ENCODE measurements at regions not wholly inside any gene's neighbourhood (a gene's known extent, or its start where the extent isn't known, plus 50 kb on each side); places are given as distances from the start of the nearest gene placed in this dataset.

DNA sequence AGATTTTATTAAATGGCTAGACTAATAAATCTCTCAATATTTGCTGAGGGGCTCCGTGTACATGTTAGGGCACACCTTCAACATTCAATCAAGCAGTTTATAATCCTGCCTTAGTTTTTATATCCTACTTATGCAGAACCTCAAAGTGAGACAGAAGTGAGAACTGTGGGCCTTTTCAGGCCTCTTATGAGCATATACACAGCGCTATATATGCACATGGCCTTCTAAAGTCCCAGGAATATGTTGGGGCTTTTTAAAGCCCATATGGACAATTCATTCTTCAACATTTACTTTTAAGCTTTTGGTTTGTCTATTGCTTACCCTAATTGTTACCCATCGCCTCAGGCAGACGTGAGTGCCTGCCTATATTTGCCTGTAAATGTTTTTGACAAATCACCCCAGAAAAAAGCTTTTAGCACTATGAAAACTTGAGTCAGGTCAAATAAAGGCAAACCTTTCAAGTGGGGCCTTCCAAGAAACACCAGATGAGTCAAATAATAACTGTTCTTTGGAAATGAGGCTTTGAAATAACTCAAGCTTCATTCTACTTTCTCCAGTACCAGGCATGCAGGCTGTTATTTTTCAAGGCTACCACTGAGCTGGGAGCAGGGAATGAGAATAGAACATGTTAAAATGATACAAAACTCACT lies 58.2 kb downstream of the ESM1 start:
- DNase-seq (ENCODE audit: low spot score): no peak

DNA sequence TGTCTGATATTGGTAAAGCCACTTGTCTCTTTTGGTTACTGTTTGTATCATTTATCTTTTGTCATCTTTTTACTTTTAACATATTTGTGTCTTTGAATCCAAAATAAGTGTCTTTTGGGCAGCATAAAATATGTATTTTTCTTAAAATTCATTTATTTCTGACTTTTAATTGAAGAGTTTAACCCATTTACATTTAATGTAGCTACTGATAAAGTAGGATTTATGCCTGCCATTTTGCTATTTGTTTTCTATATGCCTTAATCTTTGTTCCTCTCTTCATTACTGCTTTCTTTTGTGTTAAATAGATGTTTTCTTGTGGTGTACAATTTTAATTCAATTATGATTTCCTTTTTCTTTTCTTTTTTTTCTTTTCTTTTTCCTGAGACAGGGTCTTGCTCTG lies 60.9 kb downstream of the ESM1 start:
- no peak for DNase-seq (ENCODE audit: low spot score)

GRCh38 chr5:54917323-54917722 lies 68.1 kb downstream of the ESM1 start:
- no peak for DNase-seq (ENCODE audit: low spot score)

DNA sequence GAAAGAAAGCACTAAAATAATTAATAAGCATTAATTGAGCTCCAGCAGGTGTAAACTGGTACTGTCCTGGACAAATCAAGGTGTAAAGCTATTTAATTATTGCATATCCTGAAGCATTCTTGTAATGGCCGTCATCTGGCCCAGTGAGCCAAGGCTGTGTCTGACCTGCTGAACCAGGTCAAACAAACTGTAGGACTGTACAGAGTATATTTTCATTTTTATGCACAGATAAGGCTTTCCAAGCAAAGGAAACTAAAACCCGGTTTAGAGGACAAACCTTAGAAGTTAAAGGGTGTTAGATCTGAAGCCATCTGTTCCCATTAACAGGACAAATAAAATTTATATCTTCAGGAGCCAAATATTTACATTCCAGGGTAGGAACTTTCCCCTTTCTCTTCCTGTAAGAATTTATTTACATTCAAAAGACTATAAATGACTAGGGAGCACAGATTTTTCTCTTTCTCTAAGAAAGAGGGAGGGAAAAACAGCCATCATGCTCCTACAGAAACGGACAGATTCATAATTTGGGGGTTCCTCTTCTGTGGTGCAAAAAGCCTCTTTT lies 69.8 kb downstream of the ESM1 start:
- DNase-seq (ENCODE audit: low spot score): no peak

- no peak for DNase-seq (ENCODE audit: low spot score)
These were observed 73.4 kb downstream of the ESM1 start for GRCh38 chr5:54912021-54912420.

DNA sequence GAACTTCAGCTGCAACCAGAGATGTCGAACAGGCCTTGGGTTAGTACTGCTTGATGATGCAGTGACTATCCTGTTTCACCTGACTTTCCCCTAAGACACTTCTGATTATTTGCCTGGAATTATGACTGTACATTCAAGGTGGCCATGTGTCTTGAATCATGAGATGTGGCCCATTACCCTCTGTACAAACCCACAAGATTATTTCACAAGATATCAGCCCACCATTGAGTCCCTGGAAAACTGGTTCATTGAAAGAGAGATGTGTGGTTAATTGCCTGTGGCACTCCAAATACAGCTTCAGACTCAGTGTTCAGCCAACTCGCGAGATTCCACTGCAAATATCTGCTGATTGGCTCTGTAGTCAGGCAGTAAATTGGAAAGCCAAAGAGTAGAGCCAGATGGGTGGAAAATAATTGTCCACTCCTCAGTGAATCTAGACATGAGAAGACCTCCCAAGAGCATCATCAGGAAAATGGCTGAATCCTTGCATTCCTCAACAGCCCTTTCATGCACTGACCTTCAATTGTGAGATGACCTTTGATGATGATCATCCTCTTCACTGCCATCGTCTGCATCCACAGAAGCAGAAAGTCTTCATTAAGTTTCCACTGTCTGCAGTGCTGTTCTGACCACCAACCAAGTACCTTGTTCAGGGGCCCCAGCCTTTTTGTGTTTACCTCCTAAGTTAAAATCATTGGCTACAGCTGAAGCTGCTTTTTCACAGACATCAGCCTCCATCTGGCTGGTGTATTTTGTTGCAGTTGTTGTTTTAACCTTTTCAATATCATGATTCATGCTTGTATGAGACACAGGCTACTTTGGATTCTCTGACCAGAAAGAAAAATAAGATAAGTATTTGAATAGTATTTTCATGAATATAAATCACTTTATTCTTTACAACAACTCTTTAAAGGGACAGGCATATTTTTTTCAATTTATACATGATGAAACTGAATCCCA lies 75.2 kb downstream of the ESM1 start:
- no peak for DNase-seq (ENCODE audit: low spot score)

DNA sequence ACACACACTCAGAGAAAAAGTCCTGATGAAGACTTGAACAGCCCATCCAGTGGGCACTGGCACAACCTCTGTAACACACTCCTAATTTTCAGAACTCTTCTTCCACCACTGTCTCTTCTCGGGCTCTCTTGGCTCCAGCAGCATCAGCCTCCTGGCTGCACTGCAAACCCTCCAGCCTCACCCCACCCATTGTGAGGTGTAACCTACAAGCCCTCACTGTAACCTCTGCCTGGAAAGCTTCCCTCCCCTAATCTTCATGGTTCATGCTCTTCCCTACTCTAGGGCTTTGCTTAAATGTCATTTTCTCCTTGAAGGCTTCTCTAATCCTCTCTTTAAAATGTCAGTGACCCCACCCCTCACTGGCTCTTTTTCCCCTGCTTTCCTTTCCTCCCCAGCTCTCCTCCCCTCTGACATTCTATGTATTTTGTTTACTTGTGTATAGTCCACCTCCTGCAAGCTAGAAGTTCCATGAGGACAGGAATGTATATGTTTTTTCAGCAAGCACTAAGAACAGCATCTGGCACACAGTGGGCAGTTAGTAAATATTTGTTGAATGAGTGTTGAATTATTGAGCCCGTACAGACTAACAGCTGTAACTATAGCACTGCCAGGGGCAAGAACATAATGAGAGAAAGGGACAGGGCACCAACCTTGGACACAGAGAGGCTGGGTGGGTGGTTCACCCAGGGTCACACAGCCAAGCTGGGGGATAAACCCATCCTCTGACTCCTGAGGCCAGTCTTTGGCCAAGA lies 76.4 kb downstream of the ESM1 start:
- no peak for DNase-seq (ENCODE audit: low spot score)

- DNase-seq (ENCODE audit: low spot score): peak; percentile 14
These were observed 79.4 kb downstream of the ESM1 start for GRCh38 chr5:54905942-54906537.

DNA sequence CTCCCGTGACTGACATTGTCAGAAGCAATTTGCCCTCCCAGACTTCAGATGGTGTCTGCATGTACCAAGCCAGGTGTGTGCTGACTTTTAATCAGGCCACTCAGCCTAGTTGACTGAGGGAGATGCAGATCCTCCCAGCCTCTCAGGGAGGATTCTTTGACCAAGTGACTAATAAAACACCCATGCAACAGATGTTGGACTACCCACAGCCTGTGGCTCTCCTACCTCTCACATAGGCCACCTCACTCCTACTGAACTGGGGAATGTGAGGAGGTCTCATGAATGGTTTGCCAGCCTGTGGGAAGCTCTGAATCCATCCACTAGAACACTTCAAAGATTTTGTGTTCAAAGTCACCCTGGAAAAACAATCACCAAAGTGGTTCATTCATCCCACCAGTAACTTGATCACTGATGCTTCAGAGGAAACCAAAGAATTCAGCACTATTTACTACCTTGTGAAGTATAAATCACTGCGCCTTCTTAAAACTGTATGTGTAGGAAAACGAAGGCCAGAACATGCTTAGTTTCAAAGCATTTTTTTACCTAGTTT lies 80.1 kb downstream of the ESM1 start:
- DNase-seq (ENCODE audit: low spot score): no peak

DNA sequence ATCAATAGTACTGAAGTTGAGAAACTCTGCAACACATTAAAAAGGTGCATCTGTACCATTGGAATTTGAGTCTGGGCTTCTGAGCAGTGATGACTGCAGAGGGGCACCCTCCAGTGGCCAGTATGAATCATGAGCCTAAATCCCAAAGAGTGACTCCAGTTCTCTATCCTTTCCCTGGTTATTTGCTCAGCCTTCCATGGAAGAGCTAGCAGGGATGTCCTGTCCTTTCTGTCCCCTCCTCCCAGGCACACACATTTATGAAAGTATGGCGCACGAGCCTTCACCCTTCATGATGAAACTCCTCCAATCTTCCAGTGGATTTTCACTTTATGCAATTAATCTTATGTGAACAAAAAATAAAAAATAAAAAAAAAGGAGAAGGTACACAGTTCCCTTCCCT lies 81.0 kb downstream of the ESM1 start:
- no peak for DNase-seq (ENCODE audit: low spot score)

- no peak for DNase-seq (ENCODE audit: low spot score)
These were observed 82.5 kb downstream of the ESM1 start for GRCh38 chr5:54902791-54903473.

DNA sequence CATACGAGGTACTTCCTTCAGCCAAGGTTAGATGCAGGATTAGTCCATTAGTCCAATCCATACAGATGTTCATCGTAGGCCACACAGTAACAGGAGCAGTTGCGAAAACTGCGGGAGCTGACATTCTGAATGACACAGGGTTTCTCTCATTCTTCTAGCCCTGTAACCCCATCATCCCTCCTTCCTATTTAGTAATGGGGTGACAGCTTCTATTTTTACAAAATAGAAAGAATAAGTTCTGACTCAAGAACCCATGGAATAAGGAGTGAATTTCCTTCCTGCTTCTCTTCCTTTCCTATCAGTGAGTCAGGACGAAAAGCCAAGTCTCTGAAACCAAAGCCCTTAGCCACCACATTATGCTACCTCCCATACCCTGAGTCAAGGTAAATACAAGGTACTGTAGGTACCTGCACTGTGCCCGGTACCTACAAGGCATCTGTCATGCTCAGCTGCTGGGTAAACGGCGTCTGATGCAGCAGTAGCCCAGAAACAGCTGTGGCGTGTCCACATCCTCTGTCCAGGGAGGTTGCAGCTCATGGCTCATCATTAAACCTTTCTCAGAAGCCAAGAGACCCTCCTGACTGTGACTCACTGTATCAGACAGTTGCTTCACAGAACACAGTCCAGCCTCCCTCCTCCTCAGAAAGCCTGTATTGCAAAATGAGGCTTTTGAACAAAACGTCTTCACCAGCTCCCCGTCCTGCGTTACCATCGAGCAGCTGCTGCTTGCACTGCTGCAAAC lies 84.2 kb downstream of the ESM1 start:
- no peak for DNase-seq (ENCODE audit: low spot score)

DNA sequence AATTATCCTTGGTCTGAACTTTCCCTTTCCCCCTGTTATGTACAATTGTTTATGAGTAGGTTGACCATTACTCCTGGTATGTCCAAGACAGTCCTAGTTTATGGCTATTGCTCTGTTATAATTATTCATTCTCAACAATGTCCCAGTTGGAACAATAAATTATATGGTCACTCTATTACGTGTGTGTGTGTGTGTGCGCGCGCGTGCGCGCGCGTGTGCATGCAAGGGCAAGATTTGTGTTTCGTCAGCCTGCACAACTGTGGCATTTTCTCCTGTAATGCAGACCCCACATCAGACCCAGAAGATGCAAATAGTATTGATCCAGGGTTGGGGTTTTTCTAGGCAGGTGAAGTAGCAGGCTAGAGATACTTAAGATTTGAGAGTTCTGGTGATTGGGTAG lies 88.4 kb downstream of the ESM1 start:
- DNase-seq (ENCODE audit: low spot score): no peak

GRCh38 chr5:54895816-54896341 lies 89.5 kb downstream of the ESM1 start:
- DNase-seq (ENCODE audit: low spot score): no peak

GRCh38 chr5:54894957-54895815 lies 90.2 kb downstream of the ESM1 start:
- DNase-seq (ENCODE audit: low spot score): no peak

GRCh38 chr5:54889826-54890225 lies 95.6 kb downstream of the ESM1 start:
- DNase-seq (ENCODE audit: low spot score): no peak

DNA sequence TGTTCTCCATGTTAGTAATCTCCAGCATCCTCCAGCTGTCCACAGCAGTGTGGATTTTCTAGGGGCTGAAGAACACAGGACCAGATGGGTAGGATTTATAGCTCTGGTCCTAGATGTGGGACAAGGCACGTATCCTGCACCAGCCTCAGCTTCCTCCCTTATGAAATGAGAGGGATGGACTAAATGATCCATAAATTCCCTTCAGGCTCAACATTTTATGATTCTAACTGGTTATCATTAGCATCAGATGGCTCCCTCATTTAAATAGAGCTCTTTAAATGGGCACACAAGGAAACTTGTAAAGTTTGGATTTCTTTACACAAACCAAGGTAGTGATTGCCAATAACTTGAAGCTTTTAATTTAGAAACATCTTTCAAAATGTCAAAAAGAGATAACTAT lies 97.7 kb downstream of the ESM1 start:
- no peak for DNase-seq (ENCODE audit: low spot score)

- DNase-seq (ENCODE audit: low spot score): no peak
These were observed 98.5 kb downstream of the ESM1 start for GRCh38 chr5:54886866-54887265.

DNA sequence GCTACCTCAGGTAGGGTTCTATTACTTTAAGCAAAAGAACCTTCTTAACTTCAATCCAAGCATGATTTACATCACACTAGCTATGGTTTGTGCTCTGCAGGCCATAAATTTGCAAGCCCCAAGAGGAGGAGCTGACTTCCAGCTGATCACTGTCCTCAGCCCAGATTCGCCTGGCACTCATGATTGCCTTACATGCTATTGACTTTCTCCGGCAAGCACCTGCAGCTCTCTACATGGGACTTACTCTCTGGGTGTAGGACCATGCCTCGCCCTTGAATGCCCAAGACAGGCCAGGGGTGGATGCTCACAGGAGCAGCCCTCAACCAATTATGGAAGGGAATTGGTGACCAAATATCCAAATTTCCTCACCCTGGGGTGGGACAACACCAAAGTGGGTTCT lies 99.8 kb downstream of the ESM1 start:
- no peak for DNase-seq (ENCODE audit: low spot score)
